H1 (cell line): ENCODE measurements at regions not wholly inside any gene's neighbourhood (a gene's known extent, or its start where the extent isn't known, plus 50 kb on each side); places are given as distances from the start of the nearest gene placed in this dataset.

Source experiments
- CTCF ChIP-seq, 3 experiments: IDR thresholded peaks; 1 replicate in 2 of 3; 2 replicates in 1 of 3; pipeline versions ENCODE4 v1.5.1 to v1.6.1; 2011; ENCODE audit warnings: low read length in 3 of 3, mild to moderate bottlenecking in 3 of 3, inconsistent platforms in 2 of 3, low read depth in 1 of 3, moderate library complexity in 1 of 3; ENCODE audit not compliant: insufficient read depth in 1 of 3; ENCODE audit errors: control extremely low read depth in 1 of 3
- EZH2 ChIP-seq: fragments of 200-600 bp; sonication (generic); IDR thresholded peaks from 2 replicates; pipeline ENCODE4 v1.7.1; 2012; ENCODE audit warnings: low read depth, mild to moderate bottlenecking, moderate library complexity, low read length, inconsistent platforms; ENCODE audit not compliant: severe bottlenecking
- MAX ChIP-seq: IDR thresholded peaks from 2 replicates; pipeline ENCODE4 v1.6.1; 2012; ENCODE audit warnings: inconsistent platforms
- POLR2A ChIP-seq, 2 experiments: IDR thresholded peaks; 1 replicate in 1 of 2; 2 replicates in 1 of 2; pipeline ENCODE4 v1.6.1; 2011; ENCODE audit warnings: low read depth in 2 of 2, low read length in 2 of 2, mild to moderate bottlenecking in 2 of 2; ENCODE audit errors: control extremely low read depth in 1 of 2
- POLR2AphosphoS5 ChIP-seq: IDR thresholded peaks from 2 replicates; pipeline ENCODE4 v1.6.1; 2011; ENCODE audit warnings: low read depth, low read length
- RNF2 ChIP-seq: fragments of 200-900, 300-1000 bp; sonication (generic); IDR thresholded peaks from 2 replicates; pipeline ENCODE4 v1.7.1; 2016; ENCODE audit warnings: borderline replicate concordance, low read depth, mild to moderate bottlenecking, antibody characterized with exemption, low read length; ENCODE audit not compliant: poor library complexity, severe bottlenecking; ENCODE audit errors: missing control alignments
- SP1 ChIP-seq: IDR thresholded peaks from 2 replicates; pipeline ENCODE4 v1.6.1; 2011; ENCODE audit warnings: low read depth, low read length
- USF2 ChIP-seq: IDR thresholded peaks from 2 replicates; pipeline ENCODE4 v1.6.1; 2011; ENCODE audit warnings: low read length, improper control_type of control experiment
- TF ChIP-seq, protein P1 (sequence below): fragments of 300-600 bp; sonication (generic); IDR thresholded peaks from 2 replicates; pipeline ENCODE4 v1.7.1; 2012; ENCODE audit warnings: low read length, moderate library complexity, mild to moderate bottlenecking, inconsistent platforms; ENCODE audit not compliant: insufficient replicate concordance

DNA sequence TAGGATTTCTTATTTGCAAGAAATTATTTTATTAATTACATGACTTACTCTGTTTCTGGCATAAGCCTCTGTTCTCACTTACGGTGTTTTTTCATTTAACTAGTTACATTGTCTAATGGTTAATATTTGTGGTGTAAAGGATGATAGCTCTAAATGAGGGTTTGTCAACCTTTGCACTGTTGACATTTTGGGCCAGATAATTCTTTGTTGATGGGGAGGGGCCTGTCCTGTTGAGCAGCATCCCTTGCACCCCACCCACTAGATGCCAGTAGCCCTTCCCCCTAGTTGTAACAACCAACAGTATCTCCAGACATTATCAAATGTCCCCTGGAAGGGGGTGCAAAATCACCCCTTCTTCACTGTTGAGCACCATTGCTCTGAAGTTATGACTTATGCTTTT, 83.6 kb upstream of the SLC44A3 start:
- TF ChIP-seq POLR2AphosphoS5 = no peak
- TF ChIP-seq CTCF (IDR thresholded peaks at IDR 0.05; ENCODE audit: control extremely low read depth in 1 of 3, insufficient read depth in 1 of 3, low read depth in 1 of 3, low read length in 3 of 3) = no peak
- TF ChIP-seq USF2 = no peak
- TF ChIP-seq RNF2 = no peak
- TF ChIP-seq MAX = no peak
- TF ChIP-seq SP1 = no peak
- no peak for TF ChIP-seq EZH2
- TF ChIP-seq, protein P1, sequence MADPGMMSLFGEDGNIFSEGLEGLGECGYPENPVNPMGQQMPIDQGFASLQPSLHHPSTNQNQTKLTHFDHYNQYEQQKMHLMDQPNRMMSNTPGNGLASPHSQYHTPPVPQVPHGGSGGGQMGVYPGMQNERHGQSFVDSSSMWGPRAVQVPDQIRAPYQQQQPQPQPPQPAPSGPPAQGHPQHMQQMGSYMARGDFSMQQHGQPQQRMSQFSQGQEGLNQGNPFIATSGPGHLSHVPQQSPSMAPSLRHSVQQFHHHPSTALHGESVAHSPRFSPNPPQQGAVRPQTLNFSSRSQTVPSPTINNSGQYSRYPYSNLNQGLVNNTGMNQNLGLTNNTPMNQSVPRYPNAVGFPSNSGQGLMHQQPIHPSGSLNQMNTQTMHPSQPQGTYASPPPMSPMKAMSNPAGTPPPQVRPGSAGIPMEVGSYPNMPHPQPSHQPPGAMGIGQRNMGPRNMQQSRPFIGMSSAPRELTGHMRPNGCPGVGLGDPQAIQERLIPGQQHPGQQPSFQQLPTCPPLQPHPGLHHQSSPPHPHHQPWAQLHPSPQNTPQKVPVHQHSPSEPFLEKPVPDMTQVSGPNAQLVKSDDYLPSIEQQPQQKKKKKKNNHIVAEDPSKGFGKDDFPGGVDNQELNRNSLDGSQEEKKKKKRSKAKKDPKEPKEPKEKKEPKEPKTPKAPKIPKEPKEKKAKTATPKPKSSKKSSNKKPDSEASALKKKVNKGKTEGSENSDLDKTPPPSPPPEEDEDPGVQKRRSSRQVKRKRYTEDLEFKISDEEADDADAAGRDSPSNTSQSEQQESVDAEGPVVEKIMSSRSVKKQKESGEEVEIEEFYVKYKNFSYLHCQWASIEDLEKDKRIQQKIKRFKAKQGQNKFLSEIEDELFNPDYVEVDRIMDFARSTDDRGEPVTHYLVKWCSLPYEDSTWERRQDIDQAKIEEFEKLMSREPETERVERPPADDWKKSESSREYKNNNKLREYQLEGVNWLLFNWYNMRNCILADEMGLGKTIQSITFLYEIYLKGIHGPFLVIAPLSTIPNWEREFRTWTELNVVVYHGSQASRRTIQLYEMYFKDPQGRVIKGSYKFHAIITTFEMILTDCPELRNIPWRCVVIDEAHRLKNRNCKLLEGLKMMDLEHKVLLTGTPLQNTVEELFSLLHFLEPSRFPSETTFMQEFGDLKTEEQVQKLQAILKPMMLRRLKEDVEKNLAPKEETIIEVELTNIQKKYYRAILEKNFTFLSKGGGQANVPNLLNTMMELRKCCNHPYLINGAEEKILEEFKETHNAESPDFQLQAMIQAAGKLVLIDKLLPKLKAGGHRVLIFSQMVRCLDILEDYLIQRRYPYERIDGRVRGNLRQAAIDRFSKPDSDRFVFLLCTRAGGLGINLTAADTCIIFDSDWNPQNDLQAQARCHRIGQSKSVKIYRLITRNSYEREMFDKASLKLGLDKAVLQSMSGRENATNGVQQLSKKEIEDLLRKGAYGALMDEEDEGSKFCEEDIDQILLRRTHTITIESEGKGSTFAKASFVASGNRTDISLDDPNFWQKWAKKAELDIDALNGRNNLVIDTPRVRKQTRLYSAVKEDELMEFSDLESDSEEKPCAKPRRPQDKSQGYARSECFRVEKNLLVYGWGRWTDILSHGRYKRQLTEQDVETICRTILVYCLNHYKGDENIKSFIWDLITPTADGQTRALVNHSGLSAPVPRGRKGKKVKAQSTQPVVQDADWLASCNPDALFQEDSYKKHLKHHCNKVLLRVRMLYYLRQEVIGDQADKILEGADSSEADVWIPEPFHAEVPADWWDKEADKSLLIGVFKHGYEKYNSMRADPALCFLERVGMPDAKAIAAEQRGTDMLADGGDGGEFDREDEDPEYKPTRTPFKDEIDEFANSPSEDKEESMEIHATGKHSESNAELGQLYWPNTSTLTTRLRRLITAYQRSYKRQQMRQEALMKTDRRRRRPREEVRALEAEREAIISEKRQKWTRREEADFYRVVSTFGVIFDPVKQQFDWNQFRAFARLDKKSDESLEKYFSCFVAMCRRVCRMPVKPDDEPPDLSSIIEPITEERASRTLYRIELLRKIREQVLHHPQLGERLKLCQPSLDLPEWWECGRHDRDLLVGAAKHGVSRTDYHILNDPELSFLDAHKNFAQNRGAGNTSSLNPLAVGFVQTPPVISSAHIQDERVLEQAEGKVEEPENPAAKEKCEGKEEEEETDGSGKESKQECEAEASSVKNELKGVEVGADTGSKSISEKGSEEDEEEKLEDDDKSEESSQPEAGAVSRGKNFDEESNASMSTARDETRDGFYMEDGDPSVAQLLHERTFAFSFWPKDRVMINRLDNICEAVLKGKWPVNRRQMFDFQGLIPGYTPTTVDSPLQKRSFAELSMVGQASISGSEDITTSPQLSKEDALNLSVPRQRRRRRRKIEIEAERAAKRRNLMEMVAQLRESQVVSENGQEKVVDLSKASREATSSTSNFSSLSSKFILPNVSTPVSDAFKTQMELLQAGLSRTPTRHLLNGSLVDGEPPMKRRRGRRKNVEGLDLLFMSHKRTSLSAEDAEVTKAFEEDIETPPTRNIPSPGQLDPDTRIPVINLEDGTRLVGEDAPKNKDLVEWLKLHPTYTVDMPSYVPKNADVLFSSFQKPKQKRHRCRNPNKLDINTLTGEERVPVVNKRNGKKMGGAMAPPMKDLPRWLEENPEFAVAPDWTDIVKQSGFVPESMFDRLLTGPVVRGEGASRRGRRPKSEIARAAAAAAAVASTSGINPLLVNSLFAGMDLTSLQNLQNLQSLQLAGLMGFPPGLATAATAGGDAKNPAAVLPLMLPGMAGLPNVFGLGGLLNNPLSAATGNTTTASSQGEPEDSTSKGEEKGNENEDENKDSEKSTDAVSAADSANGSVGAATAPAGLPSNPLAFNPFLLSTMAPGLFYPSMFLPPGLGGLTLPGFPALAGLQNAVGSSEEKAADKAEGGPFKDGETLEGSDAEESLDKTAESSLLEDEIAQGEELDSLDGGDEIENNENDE = no peak
- no peak for TF ChIP-seq POLR2A (IDR thresholded peaks at IDR 0.05; ENCODE audit: control extremely low read depth in 1 of 2, low read depth in 2 of 2, low read length in 2 of 2)
